H1 (cell line): ENCODE measurements at regions not wholly inside any gene's neighbourhood (a gene's known extent, or its start where the extent isn't known, plus 50 kb on each side); places are given as distances from the start of the nearest gene placed in this dataset.

Source experiments
- CTCF ChIA-PET: fragments of 300-600 bp; sonication (Branson Sonifier 250); formaldehyde crosslinking; loops from one replicate; lab custom pipeline; 2021; ENCODE audit not compliant: partially characterized antibody; lab: Charles Lee
- POLR2A ChIA-PET: fragments of 300-600 bp; sonication (Branson Sonifier 250); formaldehyde crosslinking; loops from one replicate; lab custom pipeline; 2021; ENCODE audit warnings: inconsistent platforms; ENCODE audit not compliant: partially characterized antibody; lab: Charles Lee
- DNase-seq, 2 experiments: peaks; one replicate each; pipeline versions ENCODE4 v3.0.0 to v3.0.0-alpha.2; 2010 to 2022; ENCODE audit warnings: low spot score in 2 of 2, low read depth in 1 of 2, mixed read lengths in 1 of 2
- FAIRE-seq: peaks from 2 replicates; lab custom pipeline; 2011; peaks lifted over from hg19 to GRCh38; lab: Jason Lieb, UNC
- H2AFZ ChIP-seq: 2 replicates; pipeline ENCODE4 v1.8.1; 2012; ENCODE audit warnings: low read length, inconsistent platforms
- H2AK5ac ChIP-seq: 2 replicates; pipeline ENCODE4 v1.6.1; 2013; ENCODE audit warnings: low read depth, low read length
- H2BK120ac ChIP-seq: replicated peaks from 2 replicates; pipeline ENCODE3; 2013; ENCODE audit warnings: low read depth, low read length, inconsistent platforms
- H2BK12ac ChIP-seq: 2 replicates; pipeline ENCODE4 v1.6.1; 2013; ENCODE audit warnings: low read depth, low read length
- H2BK15ac ChIP-seq: 2 replicates; pipeline ENCODE4 v1.6.1; 2013; ENCODE audit warnings: low read length
- H2BK20ac ChIP-seq: 2 replicates; pipeline ENCODE4 v1.6.1; 2013; ENCODE audit warnings: low read length
- H2BK5ac ChIP-seq: 2 replicates; pipeline ENCODE4 v1.6.1; 2013; ENCODE audit warnings: low read depth, low read length
- H3K14ac ChIP-seq: 2 replicates; pipeline ENCODE4 v1.6.1; 2013; ENCODE audit warnings: inconsistent platforms; ENCODE audit not compliant: insufficient read length
- H3K18ac ChIP-seq: 2 replicates; pipeline ENCODE4 v1.6.1; 2013; ENCODE audit warnings: low read length; ENCODE audit errors: extremely low read depth
- H3K23ac ChIP-seq: 2 replicates; pipeline ENCODE4 v1.6.1; 2013; ENCODE audit warnings: inconsistent platforms; ENCODE audit not compliant: insufficient read length
- H3K23me2 ChIP-seq: 2 replicates; pipeline ENCODE4 v1.6.1; 2013; ENCODE audit warnings: low read depth, low read length
- H3K27ac ChIP-seq: 2 replicates; pipeline ENCODE4 v1.6.1; 2011; ENCODE audit warnings: low read depth, low read length, inconsistent platforms
- H3K27me3 ChIP-seq, 4 experiments: replicated peaks in 1 of 4; 1 replicate in 1 of 4; 2 replicates in 3 of 4; pipeline versions ENCODE4 v1.6.1 to v1.8.1; 2011 to 2013; ENCODE audit warnings: low read length in 3 of 4, mild to moderate bottlenecking in 3 of 4, inconsistent platforms in 2 of 4, mixed read lengths in 2 of 4, moderate library complexity in 1 of 4; ENCODE audit not compliant: control insufficient read depth in 3 of 4, insufficient read depth in 3 of 4; ENCODE audit errors: extremely low read depth in 1 of 4
- H3K36me3 ChIP-seq, 4 experiments: 2 replicates each; pipeline versions ENCODE4 v1.6.1 to v1.8.1; 2011 to 2013; ENCODE audit warnings: mild to moderate bottlenecking in 4 of 4, low read length in 3 of 4, moderate library complexity in 2 of 4, control low read depth in 1 of 4, inconsistent platforms in 1 of 4; ENCODE audit not compliant: insufficient read depth in 4 of 4, control insufficient read depth in 2 of 4
- H3K4ac ChIP-seq: replicated peaks from 2 replicates; pipeline ENCODE3; 2013; ENCODE audit warnings: low read length, low read depth, mixed read lengths, inconsistent platforms; ENCODE audit not compliant: insufficient read length
- H3K4me1 ChIP-seq, 4 experiments: replicated peaks in 1 of 4; 1 replicate in 1 of 4; 2 replicates in 3 of 4; pipeline versions ENCODE4 v1.6.1 to v1.8.1; 2011 to 2013; ENCODE audit warnings: low read length in 3 of 4, inconsistent platforms in 2 of 4, mixed read lengths in 1 of 4; ENCODE audit not compliant: insufficient read depth in 4 of 4, control insufficient read depth in 3 of 4
- H3K4me2 ChIP-seq, 2 experiments: 2 replicates each; pipeline versions ENCODE4 v1.6.1 to v1.8.1; 2011 to 2013; ENCODE audit warnings: low read depth in 2 of 2, low read length in 2 of 2, control low read depth in 1 of 2, inconsistent platforms in 1 of 2, mild to moderate bottlenecking in 1 of 2; ENCODE audit not compliant: insufficient read depth in 1 of 2
- H3K4me3 ChIP-seq, 4 experiments: fragments of 200-600, 300-600 bp in 1 of 4; sonication (generic), shearing (Covaris generic), sonication (Bioruptor Twin) in 1 of 4; 2 replicates each; pipeline versions ENCODE4 v1.5.1 to v1.8.1; 2011 to 2016; ENCODE audit warnings: low read length in 4 of 4, low read depth in 3 of 4, control low read depth in 2 of 4, inconsistent platforms in 2 of 4, mild to moderate bottlenecking in 2 of 4, mixed read lengths in 1 of 4, moderate library complexity in 1 of 4; ENCODE audit not compliant: insufficient read depth in 2 of 4; ENCODE audit errors: extremely low read depth in 1 of 4
- H3K56ac ChIP-seq: replicated peaks from 2 replicates; pipeline ENCODE3; 2013; ENCODE audit warnings: low read depth, mild to moderate bottlenecking, mixed read lengths, low read length, inconsistent platforms; ENCODE audit not compliant: insufficient read length
- H3K79me1 ChIP-seq: 2 replicates; pipeline ENCODE4 v1.6.1; 2013; ENCODE audit warnings: low read depth, low read length, control low read depth
- H3K79me2 ChIP-seq, 2 experiments: 2 replicates each; pipeline versions ENCODE4 v1.6.1 to v1.8.1; 2012 to 2013; ENCODE audit warnings: low read length in 2 of 2, mild to moderate bottlenecking in 2 of 2, inconsistent platforms in 1 of 2; ENCODE audit not compliant: insufficient read depth in 2 of 2, control insufficient read depth in 1 of 2
- H3K9ac ChIP-seq, 4 experiments: replicated peaks in 1 of 4; 1 replicate in 1 of 4; 2 replicates in 3 of 4; pipeline versions ENCODE4 v1.6.1 to v1.8.1; 2011 to 2013; ENCODE audit warnings: low read depth in 3 of 4, low read length in 3 of 4, control low read depth in 2 of 4, mild to moderate bottlenecking in 2 of 4, moderate library complexity in 2 of 4, inconsistent platforms in 1 of 4; ENCODE audit errors: extremely low read depth in 1 of 4
- H3K9me3 ChIP-seq, 2 experiments: 2 replicates each; pipeline versions ENCODE4 v1.6.1 to v1.8.1; 2012 to 2013; ENCODE audit warnings: mild to moderate bottlenecking in 2 of 2, moderate library complexity in 2 of 2, control low read depth in 1 of 2, inconsistent platforms in 1 of 2, low read depth in 1 of 2, low read length in 1 of 2, mixed read lengths in 1 of 2; ENCODE audit not compliant: insufficient read depth in 2 of 2
- H4K20me1 ChIP-seq, 2 experiments: replicated peaks in 1 of 2; 2 replicates each; pipeline versions ENCODE3 to v1.8.1; 2011 to 2013; ENCODE audit warnings: inconsistent platforms in 2 of 2, low read length in 2 of 2, mild to moderate bottlenecking in 1 of 2; ENCODE audit not compliant: insufficient read depth in 2 of 2, control insufficient read depth in 1 of 2
- H4K5ac ChIP-seq: 2 replicates; pipeline ENCODE4 v1.6.1; 2013; ENCODE audit warnings: low read length, low read depth, mixed read lengths, inconsistent platforms; ENCODE audit not compliant: insufficient read length
- H4K8ac ChIP-seq: 2 replicates; pipeline ENCODE4 v1.8.0; 2013; ENCODE audit warnings: mild to moderate bottlenecking, moderate library complexity, low read length, inconsistent platforms; ENCODE audit not compliant: insufficient read depth; ENCODE audit errors: extremely low read depth
- H4K91ac ChIP-seq: replicated peaks from 2 replicates; pipeline ENCODE3; 2013; ENCODE audit warnings: low read length, mixed read lengths, inconsistent platforms; ENCODE audit not compliant: insufficient read length
- GTF2F1 ChIP-seq: IDR thresholded peaks from 2 replicates; pipeline ENCODE4 v1.6.1; 2012; ENCODE audit warnings: low read depth, low read length, improper control_type of control experiment, borderline replicate concordance
- WGBS, 2 experiments: shearing (Covaris generic) in 1 of 2; methylation state at CpG; one replicate each; pipeline versions ENCODE4 v1.1.6 to v1.1.7; 2013 to 2015; ENCODE audit warnings: low lambda C conversion rate in 2 of 2, mixed read lengths in 2 of 2, inconsistent platforms in 1 of 2, low coverage in 1 of 2, missing lambda C conversion rate in 1 of 2; ENCODE audit not compliant: insufficient replicate concordance in 2 of 2, insufficient coverage in 1 of 2, insufficient read length in 1 of 2; ENCODE audit errors: extremely low coverage in 1 of 2, missing lambda C conversion rate in 1 of 2; 5-methylcytosine and 5-hydroxymethylcytosine counted together

- H3K79me2 ChIP-seq: no peaks in the 10 kb centered on the region
- H2BK120ac ChIP-seq: no peak overlapping the region
- H2BK15ac ChIP-seq: no peak overlapping the region
- H3K4me2 ChIP-seq: no peak overlapping the region
- ChIA-PET POLR2A (no interaction called here), CTCF (no interaction called here)
- no peak overlapping the region for H4K8ac ChIP-seq
- H3K4ac ChIP-seq: no peak overlapping the region
- 94% methylated on average over 5 of the region's 5 CpGs; no CpG with 5 or more reads in 1 of the 2 experiments for WGBS, 2 experiments
- peaks cover 0 to 5% (median 0%) of the 10 kb centered on the region in 4 experiments; a peak in 1 of 7 replicates for H3K4me1 ChIP-seq
- no peak overlapping the region for H2BK5ac ChIP-seq
- H2BK12ac ChIP-seq: no peak overlapping the region
- no peak overlapping the region for H2BK20ac ChIP-seq
- FAIRE-seq (no peak), DNase-seq (no peak)
- H3K56ac ChIP-seq: no peak overlapping the region
- H2AFZ ChIP-seq: no peak overlapping the region
- H3K36me3 ChIP-seq: no peaks in the 10 kb centered on the region
- no peak overlapping the region for H3K4me3 ChIP-seq
- H4K91ac ChIP-seq: no peak overlapping the region
- H3K27ac ChIP-seq: no peak overlapping the region
- H4K5ac ChIP-seq: no peak overlapping the region
- no peak overlapping the region for H3K14ac ChIP-seq
- no peaks in the 10 kb centered on the region for H3K9me3 ChIP-seq
- no peak overlapping the region for H3K9ac ChIP-seq
- no peaks in the 10 kb centered on the region for H4K20me1 ChIP-seq
- no peak overlapping the region for H3K18ac ChIP-seq
- no peaks in the 10 kb centered on the region for H3K27me3 ChIP-seq
- H3K79me1 ChIP-seq: no peaks in the 10 kb centered on the region
- H3K23ac ChIP-seq: no peak overlapping the region
- no peaks in the 10 kb centered on the region for H3K23me2 ChIP-seq
- H2AK5ac ChIP-seq: no peak overlapping the region
- no peak for TF ChIP-seq GTF2F1
Observed at GRCh38 chr11:106400949-106401570, 323.6 kb downstream of the AASDHPPT start.
